ENCODE measurements at regions not wholly inside any gene's neighbourhood (a gene's known extent, or its start where the extent isn't known, plus 50 kb on each side); places are given as distances from the start of the nearest gene placed in this dataset.
A peak's percentile ranks its signal among the peaks of the same experiment; 100 is the strongest.
"Not testable (repeated sequence)": the region's sequence is repeated elsewhere in the genome, so short reads cannot be mapped to it uniquely, and the experiment has no call there.

DNA sequence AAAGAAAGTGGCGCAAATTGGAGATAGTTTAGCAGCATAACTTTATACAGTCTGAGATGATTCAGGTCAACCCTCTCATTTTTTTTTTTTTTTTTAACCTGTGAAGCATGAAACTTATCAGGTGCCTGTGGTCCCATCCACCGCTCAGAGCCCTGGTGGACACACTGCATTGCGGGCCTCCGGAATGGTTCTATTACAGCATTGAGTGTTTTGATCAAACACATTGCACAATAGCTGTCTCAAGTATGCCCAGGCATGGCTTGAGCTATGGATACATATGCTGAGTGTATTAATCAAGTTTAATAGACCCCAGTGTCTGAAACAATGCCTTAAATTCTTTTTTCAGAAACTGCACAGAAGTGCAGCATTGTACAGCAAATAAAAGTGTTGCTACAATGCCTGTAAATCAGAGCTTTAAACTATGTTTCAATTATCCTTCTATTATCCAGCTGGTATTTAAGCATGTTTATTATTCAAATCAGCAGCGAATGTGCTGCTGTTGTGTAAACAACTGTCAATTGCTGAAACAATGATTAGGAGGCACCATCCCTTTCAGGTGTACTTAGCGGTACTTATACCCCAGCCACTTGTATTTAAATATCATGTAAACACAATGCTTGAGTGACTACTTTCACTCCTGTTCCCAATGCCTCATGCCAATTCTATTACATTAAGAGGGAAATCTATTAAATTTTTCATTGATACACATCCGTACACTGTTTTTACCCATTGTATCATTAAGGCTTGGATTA is 456.6 kb downstream of the RPS6KC1 start:
- Histone ChIP-seq H3K4me3 (no peak overlapping the region), H3K36me3 (no peaks in the 10 kb centered on the region), H3K4me1 (no peaks in the 10 kb centered on the region), H3K27ac (replicated peaks in 1 of 4) (no peak overlapping the region), H3K27me3 (no peaks in the 10 kb centered on the region), H3K9me3 (peaks cover 0 to 20% (median 13%) of the 10 kb centered on the region in 4 donors)
- intact Hi-C loops (cut with DNase I) = no loop called here
- 75% methylated on average over 7 of the region's 7 CpGs for WGBS
- peak; percentile 77 for DNase-seq (ENCODE audit: extremely low spot score)
- TF ChIP-seq EP300 (IDR thresholded peaks at IDR 0.05) (no peak), POLR2A (IDR thresholded peaks at IDR 0.05; ENCODE audit: low read depth) (no peak)

DNA sequence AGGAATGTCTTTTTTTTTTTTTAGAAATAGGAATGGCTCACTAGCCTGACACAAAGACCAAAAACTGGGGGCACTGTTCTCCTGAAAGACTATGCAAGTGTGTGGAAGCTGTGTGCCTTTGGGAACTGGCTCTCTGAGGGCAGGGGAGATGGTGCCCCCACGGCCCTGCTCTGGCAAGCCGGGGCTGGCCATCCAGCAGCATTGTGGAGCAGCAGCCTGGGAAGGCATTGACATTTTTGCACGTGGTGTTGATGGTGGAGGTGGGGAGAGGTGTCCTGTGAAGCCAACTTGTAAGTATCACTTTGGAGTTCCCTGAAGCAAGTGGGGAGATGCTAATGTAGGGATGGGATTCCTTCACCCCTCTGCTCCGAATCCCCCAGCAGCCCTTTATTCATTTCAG is 460.1 kb downstream of the RPS6KC1 start:
- peak; percentile 66 for DNase-seq (ENCODE audit: extremely low spot score)
- intact Hi-C loops (cut with DNase I) = no loop called here
- TF ChIP-seq POLR2AphosphoS5 (IDR thresholded peaks at IDR 0.05) (no peak), POLR2A (IDR thresholded peaks at IDR 0.05; ENCODE audit: low read depth) (no peak), EP300 (IDR thresholded peaks at IDR 0.05) (no peak)
- TF ChIP-seq, protein P1, sequence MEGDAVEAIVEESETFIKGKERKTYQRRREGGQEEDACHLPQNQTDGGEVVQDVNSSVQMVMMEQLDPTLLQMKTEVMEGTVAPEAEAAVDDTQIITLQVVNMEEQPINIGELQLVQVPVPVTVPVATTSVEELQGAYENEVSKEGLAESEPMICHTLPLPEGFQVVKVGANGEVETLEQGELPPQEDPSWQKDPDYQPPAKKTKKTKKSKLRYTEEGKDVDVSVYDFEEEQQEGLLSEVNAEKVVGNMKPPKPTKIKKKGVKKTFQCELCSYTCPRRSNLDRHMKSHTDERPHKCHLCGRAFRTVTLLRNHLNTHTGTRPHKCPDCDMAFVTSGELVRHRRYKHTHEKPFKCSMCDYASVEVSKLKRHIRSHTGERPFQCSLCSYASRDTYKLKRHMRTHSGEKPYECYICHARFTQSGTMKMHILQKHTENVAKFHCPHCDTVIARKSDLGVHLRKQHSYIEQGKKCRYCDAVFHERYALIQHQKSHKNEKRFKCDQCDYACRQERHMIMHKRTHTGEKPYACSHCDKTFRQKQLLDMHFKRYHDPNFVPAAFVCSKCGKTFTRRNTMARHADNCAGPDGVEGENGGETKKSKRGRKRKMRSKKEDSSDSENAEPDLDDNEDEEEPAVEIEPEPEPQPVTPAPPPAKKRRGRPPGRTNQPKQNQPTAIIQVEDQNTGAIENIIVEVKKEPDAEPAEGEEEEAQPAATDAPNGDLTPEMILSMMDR (IDR thresholded peaks at IDR 0.05) = no peak
- Histone ChIP-seq H3K4me1 (no peaks in the 10 kb centered on the region), H3K27ac (replicated peaks in 1 of 4) (no peak overlapping the region), H3K9me3 (no peaks in the 10 kb centered on the region), H3K4me3 (no peak overlapping the region), H3K27me3 (no peaks in the 10 kb centered on the region), H3K36me3 (no peaks in the 10 kb centered on the region)
- WGBS = 46% methylated on average over 4 of the region's 4 CpGs

DNA sequence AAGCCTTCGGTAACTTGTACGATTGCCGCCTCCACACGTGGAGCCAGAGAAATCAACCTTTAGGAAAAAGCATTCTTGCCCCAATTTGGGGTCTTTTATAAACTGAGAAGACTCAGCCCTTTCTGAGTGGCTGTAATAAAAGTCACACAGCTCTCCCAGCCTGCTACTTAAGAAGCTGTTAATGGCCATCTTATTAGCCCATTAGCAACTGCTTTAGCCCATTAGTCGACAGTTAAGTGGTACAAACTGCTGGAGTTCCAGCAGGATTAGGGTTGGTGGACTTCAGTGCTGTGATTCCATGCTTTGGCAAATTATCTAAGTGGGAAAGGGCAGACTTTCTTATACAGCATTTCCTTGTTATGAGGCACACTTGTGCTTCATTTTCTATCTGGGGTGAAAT is 461.3 kb downstream of the RPS6KC1 start:
- peak; percentile 66 for DNase-seq (ENCODE audit: extremely low spot score)
- Histone ChIP-seq H3K4me1 (no peaks in the 10 kb centered on the region), H3K27ac (replicated peaks in 1 of 4) (no peak overlapping the region), H3K9me3 (no peaks in the 10 kb centered on the region), H3K36me3 (no peaks in the 10 kb centered on the region), H3K4me3 (no peak overlapping the region), H3K27me3 (no peaks in the 10 kb centered on the region)
- WGBS = 82% methylated on average over 5 of the region's 5 CpGs
- intact Hi-C loops (cut with DNase I) = no loop called here
- TF ChIP-seq POLR2AphosphoS5 (IDR thresholded peaks at IDR 0.05) = no peak
- TF ChIP-seq, protein P1 (IDR thresholded peaks at IDR 0.05) = no peak
- TF ChIP-seq POLR2A (IDR thresholded peaks at IDR 0.05; ENCODE audit: low read depth) = no peak
- no peak for TF ChIP-seq EP300 (IDR thresholded peaks at IDR 0.05)

DNA sequence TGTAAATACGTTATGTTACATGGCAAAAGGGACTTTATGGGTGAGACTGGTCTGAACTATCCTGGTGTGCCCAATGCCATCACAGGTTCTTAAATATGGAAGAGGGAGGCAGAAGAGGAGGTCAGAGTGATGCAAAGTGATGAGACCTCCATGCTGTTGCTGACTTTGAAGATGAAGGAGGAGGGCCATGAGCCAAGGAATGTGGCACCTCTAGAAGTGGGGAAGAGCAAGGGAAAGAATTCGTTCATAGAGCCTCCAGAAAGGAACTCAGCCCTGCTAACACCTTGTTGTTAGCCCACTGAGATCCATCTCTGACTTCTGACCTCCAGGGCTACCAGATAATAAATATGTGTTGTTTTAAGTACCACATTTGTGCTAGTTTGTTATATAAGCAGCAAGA is 462.0 kb downstream of the RPS6KC1 start:
- intact Hi-C loops (cut with DNase I) = no loop called here
- Histone ChIP-seq H3K27me3 (no peaks in the 10 kb centered on the region), H3K27ac (replicated peaks in 1 of 4) (no peak overlapping the region), H3K4me3 (no peak overlapping the region), H3K9me3 (no peaks in the 10 kb centered on the region), H3K36me3 (no peaks in the 10 kb centered on the region), H3K4me1 (no peaks in the 10 kb centered on the region)
- DNase-seq (ENCODE audit: extremely low spot score) = peak; percentile 64
- 69% methylated on average over 2 of the region's 2 CpGs for WGBS
- TF ChIP-seq, protein P1 (IDR thresholded peaks at IDR 0.05) = no peak
- no peak for TF ChIP-seq EP300 (IDR thresholded peaks at IDR 0.05)
- no peak for TF ChIP-seq POLR2A (IDR thresholded peaks at IDR 0.05; ENCODE audit: low read depth)
- no peak for TF ChIP-seq POLR2AphosphoS5 (IDR thresholded peaks at IDR 0.05)

DNA sequence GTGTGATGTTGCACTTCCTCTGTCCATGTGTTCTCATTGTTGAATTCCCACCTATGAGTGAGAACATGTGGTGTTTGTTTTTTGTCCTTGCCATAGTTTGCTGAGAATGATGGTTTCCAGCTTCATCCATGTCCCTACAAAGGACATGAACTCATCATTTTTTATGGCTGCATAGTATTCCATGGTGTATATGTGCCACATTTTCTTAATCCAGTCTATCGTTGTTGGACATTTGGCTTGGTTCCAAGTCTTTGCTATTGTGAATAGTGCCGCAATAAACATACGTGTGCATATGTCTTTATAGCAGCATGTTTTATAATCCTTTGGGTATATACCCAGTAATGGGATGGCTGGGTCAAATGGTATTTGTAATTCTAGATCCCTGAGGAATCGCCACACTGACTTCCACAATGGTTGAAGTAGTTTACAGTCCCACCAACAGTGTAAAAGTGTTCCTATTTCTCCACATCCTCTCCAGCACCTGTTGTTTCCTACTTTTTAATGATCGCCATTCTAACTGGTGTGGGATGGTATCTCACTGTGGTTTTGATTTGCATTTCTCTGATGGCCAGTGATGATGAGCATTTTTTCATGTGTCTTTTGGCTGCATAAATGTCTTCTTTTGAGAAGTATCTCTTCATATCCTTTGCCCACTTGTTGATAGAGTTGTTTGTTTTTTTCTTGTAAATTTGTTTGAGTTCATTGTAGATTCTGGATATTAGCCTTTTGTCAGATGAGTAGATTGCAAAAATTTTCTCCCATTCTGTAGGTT is 463.6 kb downstream of the RPS6KC1 start:
- H3K9me3 ChIP-seq; H3K36me3 ChIP-seq; H3K27me3 ChIP-seq; intact Hi-C loops (cut with DNase I); H3K27ac ChIP-seq (replicated peaks in 1 of 4); H3K4me3 ChIP-seq; DNase-seq (ENCODE audit: extremely low spot score); H3K4me1 ChIP-seq: not testable (repeated sequence)
- 95% methylated on average over 2 of the region's 5 CpGs for WGBS
